AG10803 (cell line): ENCODE measurements at regions not wholly inside any gene's neighbourhood (a gene's known extent, or its start where the extent isn't known, plus 50 kb on each side); places are given as distances from the start of the nearest gene placed in this dataset.

ENCODE experiments used
- DNase-seq: peaks from one replicate; pipeline ENCODE4 v3.0.0; 2010; ENCODE audit warnings: low read depth
- H3K4me3 ChIP-seq: 2 replicates; pipeline ENCODE4 v1.5.1; 2011; ENCODE audit warnings: mild to moderate bottlenecking, low read length, control low read depth
- CTCF ChIP-seq: conservative IDR thresholded peaks from 2 replicates; pipeline ENCODE4 v1.5.1; 2011; ENCODE audit warnings: mild to moderate bottlenecking, low read length, control low read depth, inconsistent platforms

DNA sequence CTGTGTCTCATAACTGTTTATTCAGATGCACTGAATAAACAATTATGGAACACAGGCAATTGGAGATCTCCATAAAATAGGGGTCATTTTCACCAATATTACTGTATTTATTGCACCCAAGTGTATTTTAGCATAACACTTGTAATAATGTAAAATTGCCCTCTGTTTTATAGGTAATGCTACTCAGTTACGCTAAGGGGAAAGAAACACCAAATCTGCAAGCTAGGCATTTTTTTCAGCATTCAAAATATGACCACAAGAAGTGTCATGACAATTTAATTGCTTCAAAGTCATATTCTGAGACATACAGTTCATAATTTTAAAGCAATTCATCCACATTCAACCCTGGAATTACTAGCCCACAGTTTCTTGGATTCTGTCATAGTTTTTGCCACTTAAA, 643.2 kb upstream of the NOX3 start:
- DNase-seq = no peak
- no peak overlapping the region for H3K4me3 ChIP-seq
- no peak for TF ChIP-seq CTCF

DNA sequence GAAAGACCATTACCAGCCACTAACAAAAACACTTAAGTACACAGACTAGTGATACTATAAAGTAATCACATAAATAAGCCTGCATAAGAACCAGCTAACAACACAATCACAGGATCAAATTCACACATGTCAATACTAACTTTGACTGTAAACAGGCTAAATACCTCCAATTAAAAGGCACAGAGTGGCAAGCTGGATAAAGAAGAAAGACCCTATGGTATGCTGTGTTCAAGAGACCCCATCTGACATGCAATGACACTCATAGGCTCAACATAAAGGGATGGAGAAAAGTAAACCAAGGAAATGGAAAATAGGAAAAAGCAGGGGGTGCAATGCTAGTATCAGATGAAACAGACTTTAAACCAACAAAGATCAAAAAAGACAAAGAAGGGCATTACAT, 631.8 kb upstream of the NOX3 start:
- H3K4me3 ChIP-seq = no peak overlapping the region
- DNase-seq = no peak
- TF ChIP-seq CTCF = no peak

- DNase-seq = no peak
- TF ChIP-seq CTCF = no peak
- H3K4me3 ChIP-seq = no peak overlapping the region
Observed at GRCh38 chr6:156082012-156082411, 626.4 kb upstream of the NOX3 start.

GRCh38 chr6:156080371-156080770, 624.7 kb upstream of the NOX3 start:
- H3K4me3 ChIP-seq = no peak overlapping the region
- no peak for DNase-seq
- TF ChIP-seq CTCF = no peak

DNA sequence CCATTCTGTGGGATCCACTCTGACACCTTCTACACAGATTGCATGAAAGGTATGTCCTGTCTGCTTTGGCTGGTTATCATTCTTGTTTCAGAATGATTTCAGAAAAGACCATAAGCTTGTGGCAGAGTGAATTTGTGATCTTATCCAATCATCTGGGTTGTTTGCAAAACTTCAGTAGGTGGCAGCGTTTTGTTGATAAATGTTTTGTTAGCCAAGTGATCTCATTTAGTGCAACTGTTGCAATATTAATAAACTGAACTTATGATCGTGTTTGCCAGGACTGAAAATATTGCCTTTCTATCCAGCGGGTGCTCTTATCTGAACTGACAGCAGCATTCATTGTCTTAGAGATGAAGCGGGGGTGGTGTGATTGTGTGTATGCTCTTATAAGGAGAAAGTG, 613.2 kb upstream of the NOX3 start:
- H3K4me3 ChIP-seq = no peak overlapping the region
- DNase-seq = no peak
- TF ChIP-seq CTCF = no peak

- DNase-seq = no peak
- no peak overlapping the region for H3K4me3 ChIP-seq
- no peak for TF ChIP-seq CTCF
Observed at GRCh38 chr6:156065849-156066248, 610.2 kb upstream of the NOX3 start.

- TF ChIP-seq CTCF = no peak
- DNase-seq = no peak
- H3K4me3 ChIP-seq = no peak overlapping the region
Observed at GRCh38 chr6:156062091-156062563, 606.5 kb upstream of the NOX3 start.
